Ovary (tissue), 7 donors: ENCODE measurements at regions not wholly inside any gene's neighbourhood (a gene's known extent, or its start where the extent isn't known, plus 50 kb on each side); places are given as distances from the start of the nearest gene placed in this dataset.

Experiments used
- DNase-seq, 5 donors: peaks; one replicate each; pipeline ENCODE4 v3.0.0-alpha.2; 2019 to 2020
- H3K27ac ChIP-seq, 2 donors: fragments of 200-600 bp; one replicate each; pipeline versions ENCODE4 v1.5.1 to v1.8.0; 2019 to 2022
- H3K27me3 ChIP-seq: fragments of 200-600 bp; one replicate; pipeline ENCODE4 v1.8.0; 2022
- H3K36me3 ChIP-seq: fragments of 200-600 bp; sonication (generic); one replicate; pipeline ENCODE4 v1.5.1; 2019
- H3K4me1 ChIP-seq: one replicate; pipeline ENCODE4 v1.8.1; 2013; ENCODE audit warnings: mild to moderate bottlenecking, moderate library complexity; ENCODE audit not compliant: insufficient read depth
- H3K4me3 ChIP-seq: fragments of 200-600 bp; sonication (generic); one replicate; pipeline ENCODE4 v1.5.1; 2017
- H3K9me3 ChIP-seq, 2 donors: fragments of 200-600 bp in 1 of 2; sonication (generic) in 1 of 2; one replicate each; pipeline versions ENCODE4 v1.5.1 to v1.8.1; 2013 to 2019; ENCODE audit warnings: mild to moderate bottlenecking in 1 of 2, moderate library complexity in 1 of 2
- EP300 ChIP-seq: sonication (generic); formaldehyde crosslinking; IDR thresholded peaks from one replicate; pipeline ENCODE4 v1.6.1; 2017; ENCODE audit warnings: antibody characterized with exemption
- POLR2A ChIP-seq: fragments of 450-650 bp; IDR thresholded peaks from one replicate; pipeline ENCODE4 v1.6.1; 2017; ENCODE audit warnings: antibody characterized with exemption, mild to moderate bottlenecking, moderate library complexity
- WGBS, 3 donors: extraction: QIAGEN DNeasy Blood & Tissue Kit in 1 of 3; methylation state at CpG; one replicate each; pipeline versions ENCODE4 v1.1.5 to v1.1.7; 2013 to 2017; 5-methylcytosine and 5-hydroxymethylcytosine counted together
- intact Hi-C, 4 donors: fragments of 100-400 bp; cut with DNase I; formaldehyde crosslinking; loops; one replicate each; pipeline versions ENCODE4 v1.11.0 to v1.15.1; 2022 to 2023
- TF ChIP-seq, protein P1 (sequence below), 3 donors: fragments of 450-650 bp in 2 of 3; fragments of 200-600 bp in 1 of 3; IDR thresholded peaks; one replicate each; pipeline versions ENCODE4 v1.5.1 to v1.8.0; 2016 to 2022; ENCODE audit warnings: antibody characterized with exemption in 3 of 3, mild to moderate bottlenecking in 1 of 3
- donor health status: DM: no; HTN: no; CAD: no; lungs with moderate emphysema.
- donor health status: DM: no; HTN: no; CAD: no.
- donor health status: Bipolar disorder and iron deficiency.
- donor health status: DM: no; HTN: no; CAD: no.
- donor health status: DM: yes; HTN: yes; CAD: no.

- H3K9me3 ChIP-seq = no peaks in the 10 kb centered on the region
- no peak overlapping the region for H3K4me3 ChIP-seq
- intact Hi-C loops = no loop called here
- TF ChIP-seq, protein P1, sequence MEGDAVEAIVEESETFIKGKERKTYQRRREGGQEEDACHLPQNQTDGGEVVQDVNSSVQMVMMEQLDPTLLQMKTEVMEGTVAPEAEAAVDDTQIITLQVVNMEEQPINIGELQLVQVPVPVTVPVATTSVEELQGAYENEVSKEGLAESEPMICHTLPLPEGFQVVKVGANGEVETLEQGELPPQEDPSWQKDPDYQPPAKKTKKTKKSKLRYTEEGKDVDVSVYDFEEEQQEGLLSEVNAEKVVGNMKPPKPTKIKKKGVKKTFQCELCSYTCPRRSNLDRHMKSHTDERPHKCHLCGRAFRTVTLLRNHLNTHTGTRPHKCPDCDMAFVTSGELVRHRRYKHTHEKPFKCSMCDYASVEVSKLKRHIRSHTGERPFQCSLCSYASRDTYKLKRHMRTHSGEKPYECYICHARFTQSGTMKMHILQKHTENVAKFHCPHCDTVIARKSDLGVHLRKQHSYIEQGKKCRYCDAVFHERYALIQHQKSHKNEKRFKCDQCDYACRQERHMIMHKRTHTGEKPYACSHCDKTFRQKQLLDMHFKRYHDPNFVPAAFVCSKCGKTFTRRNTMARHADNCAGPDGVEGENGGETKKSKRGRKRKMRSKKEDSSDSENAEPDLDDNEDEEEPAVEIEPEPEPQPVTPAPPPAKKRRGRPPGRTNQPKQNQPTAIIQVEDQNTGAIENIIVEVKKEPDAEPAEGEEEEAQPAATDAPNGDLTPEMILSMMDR (IDR thresholded peaks at IDR 0.05) = no peak
- no peak for TF ChIP-seq EP300
- TF ChIP-seq POLR2A = no peak
- H3K27ac ChIP-seq = no peak overlapping the region
- no peaks in the 10 kb centered on the region for H3K4me1 ChIP-seq
- WGBS, 3 donors = 85 to 91% (median 87%) methylated on average over 11 of the region's 11 CpGs
- no peaks in the 10 kb centered on the region for H3K27me3 ChIP-seq
- no peak for DNase-seq
- H3K36me3 ChIP-seq = no peaks in the 10 kb centered on the region
These were observed 303.9 kb downstream of the IRF8 start for GRCh38 chr16:86202760-86203426.

- TF ChIP-seq EP300 = no peak
- TF ChIP-seq, protein P1 (IDR thresholded peaks at IDR 0.05) = no peak
- TF ChIP-seq POLR2A = no peak
- DNase-seq = no peak
- H3K36me3 ChIP-seq = no peaks in the 10 kb centered on the region
- no peaks in the 10 kb centered on the region for H3K4me1 ChIP-seq
- H3K27ac ChIP-seq = no peak overlapping the region
- intact Hi-C loops = no loop called here
- H3K4me3 ChIP-seq = no peak overlapping the region
- no peaks in the 10 kb centered on the region for H3K9me3 ChIP-seq
- 76 to 79% (median 78%) methylated on average over 19 of the region's 19 CpGs for WGBS, 3 donors
- no peaks in the 10 kb centered on the region for H3K27me3 ChIP-seq
These were observed 304.8 kb downstream of the IRF8 start for GRCh38 chr16:86203557-86204275.

- Histone ChIP-seq H3K4me1 (no peaks in the 10 kb centered on the region), H3K4me3 (no peak overlapping the region), H3K9me3 (no peaks in the 10 kb centered on the region), H3K36me3 (no peaks in the 10 kb centered on the region), H3K27ac (no peak overlapping the region), H3K27me3 (no peaks in the 10 kb centered on the region)
- no peak for DNase-seq
- intact Hi-C loops = no loop called here
- TF ChIP-seq EP300 (no peak), POLR2A (no peak)
- TF ChIP-seq, protein P1 (IDR thresholded peaks at IDR 0.05) = no peak
- WGBS, 3 donors = 74 to 79% (median 78%) methylated on average over 16 of the region's 16 CpGs
These were observed 304.6 kb upstream of the FOXF1 start for GRCh38 chr16:86205521-86206245.

GRCh38 chr16:86207350-86207749 is 303.0 kb upstream of the FOXF1 start:
- Histone ChIP-seq H3K9me3 (no peaks in the 10 kb centered on the region), H3K4me1 (no peaks in the 10 kb centered on the region), H3K27me3 (no peaks in the 10 kb centered on the region), H3K4me3 (no peak overlapping the region), H3K27ac (no peak overlapping the region), H3K36me3 (no peaks in the 10 kb centered on the region)
- intact Hi-C loops = no loop called here
- TF ChIP-seq POLR2A (no peak), EP300 (no peak)
- TF ChIP-seq, protein P1 (IDR thresholded peaks at IDR 0.05) = no peak
- 77 to 87% (median 83%) methylated on average over 5 of the region's 5 CpGs for WGBS, 3 donors
- no peak for DNase-seq
